Erythroblast (primary cell): ENCODE measurements at regions not wholly inside any gene's neighbourhood (a gene's known extent, or its start where the extent isn't known, plus 50 kb on each side); places are given as distances from the start of the nearest gene placed in this dataset.
"Not testable (repeated sequence)": the region's sequence is repeated elsewhere in the genome, so short reads cannot be mapped to it uniquely, and the experiment has no call there.

ENCODE experiments used
- DNase-seq, 2 experiments: peaks; one replicate each; lab custom pipeline; 2025; lab: John Stamatoyannopoulos, UW
- GATA1 ChIP-seq: IDR thresholded peaks from 2 replicates; pipeline ENCODE4 v1.6.1; 2011; ENCODE audit warnings: low read depth, mild to moderate bottlenecking, control low read depth, low read length, moderate library complexity
- POLR2A ChIP-seq: IDR thresholded peaks from 2 replicates; pipeline ENCODE4 v1.6.1; 2011; ENCODE audit warnings: mild to moderate bottlenecking, low read length

GRCh38 chr3:101124125-101124524 lies 130.9 kb upstream of the ABI3BP start:
- TF ChIP-seq POLR2A: no peak
- no peak for TF ChIP-seq GATA1
- no peak for DNase-seq

DNA sequence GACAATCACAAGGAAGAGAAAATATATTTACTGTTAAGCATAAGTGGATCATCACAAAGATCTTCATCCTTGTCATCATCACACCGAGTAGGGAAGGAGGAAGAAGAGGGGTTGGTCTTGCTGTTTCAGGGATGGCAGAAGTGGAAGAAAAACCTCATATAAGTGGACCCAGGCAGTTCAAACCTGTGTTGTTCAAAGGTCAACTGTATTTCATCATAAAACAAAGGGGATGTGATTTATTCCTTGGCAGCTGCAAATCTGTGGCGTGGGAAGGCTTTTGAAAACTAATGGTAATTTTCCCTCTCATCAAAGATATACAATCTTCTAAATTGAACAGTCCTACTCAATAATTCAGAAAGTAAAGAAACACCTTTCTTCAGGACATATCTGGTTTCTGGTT lies 129.9 kb upstream of the ABI3BP start:
- TF ChIP-seq GATA1 (no peak), POLR2A (no peak)
- no peak for DNase-seq

DNA sequence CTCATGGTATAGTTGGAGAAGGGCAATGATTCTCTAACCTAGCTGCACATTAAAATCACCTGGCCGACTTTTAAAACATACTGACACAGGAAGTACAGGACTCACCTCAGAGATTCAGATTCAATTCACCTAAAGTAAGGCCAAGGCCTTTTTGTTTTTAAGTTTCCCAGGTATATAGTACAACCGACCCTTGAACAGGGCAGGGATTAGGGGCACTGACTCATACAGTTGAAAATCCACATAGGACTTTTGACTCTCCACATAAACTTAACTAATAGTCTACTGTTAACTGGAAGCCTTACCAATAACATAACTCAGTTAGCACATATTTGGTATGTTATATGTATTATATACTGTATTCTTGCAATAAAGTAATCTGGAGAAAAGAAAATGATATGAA lies 129.5 kb upstream of the ABI3BP start:
- TF ChIP-seq GATA1 (no peak), POLR2A (no peak)
- no peak for DNase-seq

GRCh38 chr3:101120039-101120438 lies 126.8 kb upstream of the ABI3BP start:
- no peak for DNase-seq
- TF ChIP-seq GATA1 (no peak), POLR2A (no peak)

DNA sequence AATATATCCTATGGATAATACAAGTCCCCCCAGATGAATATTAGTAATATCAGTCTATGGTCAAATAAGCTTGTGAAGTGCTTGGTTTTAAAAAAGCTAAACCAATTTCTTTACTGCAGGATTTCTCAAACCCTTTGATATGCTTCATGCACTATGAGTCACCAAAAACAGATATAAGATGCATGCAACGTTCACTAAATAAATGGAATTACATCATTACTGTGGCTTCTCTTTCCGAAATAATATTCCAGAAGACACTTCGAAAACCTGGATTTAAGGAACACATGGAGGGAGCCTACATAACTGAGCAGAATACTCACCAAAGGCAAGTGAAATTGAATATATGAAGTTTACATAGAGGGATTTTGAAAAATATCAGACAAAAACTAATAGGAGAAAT lies 126.3 kb upstream of the ABI3BP start:
- no peak for DNase-seq
- TF ChIP-seq POLR2A (no peak), GATA1 (no peak)

DNA sequence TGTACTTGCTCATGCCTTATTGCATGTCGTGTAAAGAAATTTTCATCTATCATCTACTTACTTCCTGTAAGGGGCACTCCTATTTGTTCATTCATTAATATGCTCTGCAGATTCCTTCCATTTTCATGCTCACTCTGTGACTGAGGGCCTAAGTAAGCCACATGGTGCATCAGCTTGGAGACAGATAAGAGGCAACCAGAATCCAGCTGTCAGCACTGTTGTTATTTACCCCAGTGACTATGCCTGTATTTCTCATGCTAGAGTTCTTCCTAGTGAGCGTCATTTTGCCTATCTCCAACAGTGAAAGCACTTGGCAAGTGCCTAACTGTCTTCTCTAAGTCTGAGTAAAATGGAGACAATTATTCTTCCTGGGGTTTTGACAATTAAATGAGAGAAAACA lies 124.8 kb upstream of the ABI3BP start:
- TF ChIP-seq GATA1: no peak
- no peak for TF ChIP-seq POLR2A
- no peak for DNase-seq

GRCh38 chr3:101117465-101117864 lies 124.2 kb upstream of the ABI3BP start:
- no peak for DNase-seq
- TF ChIP-seq GATA1: no peak
- no peak for TF ChIP-seq POLR2A

- not testable (repeated sequence) for DNase-seq
Observed at GRCh38 chr3:101110295-101110694, 117.1 kb upstream of the ABI3BP start.

- no peak for DNase-seq
- TF ChIP-seq GATA1: no peak
- no peak for TF ChIP-seq POLR2A
Observed at GRCh38 chr3:101104321-101104720, 111.1 kb upstream of the ABI3BP start.

DNA sequence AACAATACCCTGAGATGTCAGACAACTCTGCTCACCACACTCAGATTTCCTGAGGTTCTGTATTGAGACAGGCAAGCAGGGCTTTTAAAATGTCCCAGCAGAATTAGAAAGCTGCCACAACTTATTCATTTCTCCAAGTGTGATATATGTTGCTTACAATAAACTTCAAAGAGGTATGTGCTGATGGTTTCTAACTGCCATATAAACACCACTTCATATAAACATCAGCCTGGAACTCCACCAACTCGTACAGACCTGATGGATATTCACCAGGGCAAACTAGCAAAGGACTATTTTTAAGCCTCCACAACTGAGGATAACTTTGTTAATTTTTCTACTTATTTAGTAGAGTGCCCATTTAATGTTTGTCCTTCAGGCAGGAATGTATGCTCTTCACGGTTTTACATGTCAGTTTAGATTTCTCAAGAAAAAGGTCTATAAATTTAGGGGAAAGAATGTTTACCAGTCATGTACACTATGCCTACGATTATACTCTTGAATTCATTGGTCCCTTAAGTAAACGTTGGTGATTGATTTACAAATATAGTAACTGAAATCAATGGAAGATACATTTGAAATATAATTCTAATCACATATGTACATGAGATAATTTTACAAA lies 109.6 kb upstream of the ABI3BP start:
- TF ChIP-seq GATA1: no peak
- no peak for TF ChIP-seq POLR2A
- no peak for DNase-seq

DNA sequence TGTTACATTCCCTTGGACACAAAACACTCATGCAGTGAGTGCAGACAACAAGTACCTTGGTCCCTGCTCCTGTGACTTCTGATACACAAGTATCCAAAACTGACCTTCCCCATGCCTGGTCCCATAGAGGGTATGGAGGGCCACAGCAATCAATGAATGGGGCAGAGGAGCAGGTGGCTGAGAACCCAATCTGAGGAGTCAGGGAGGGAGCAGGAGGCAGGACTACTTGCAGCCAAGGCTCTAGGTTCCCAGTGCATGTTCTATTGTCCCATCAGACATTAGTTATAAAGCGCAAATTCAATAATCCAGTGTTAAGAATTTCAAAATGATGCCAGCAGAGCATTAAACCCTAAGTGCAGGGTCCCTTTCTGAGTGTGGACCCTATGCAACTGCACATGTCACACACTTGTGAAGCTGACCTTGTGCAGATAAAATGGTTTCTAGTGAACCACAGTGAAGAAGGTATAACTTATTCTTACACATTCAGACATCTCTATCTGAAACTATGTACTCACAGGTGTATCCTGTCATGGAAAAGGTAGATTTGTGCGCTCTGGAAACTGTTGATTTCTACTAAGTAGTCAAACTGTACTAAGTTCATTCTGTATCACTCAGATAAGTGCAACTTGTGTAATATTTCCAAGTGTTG lies 107.3 kb upstream of the ABI3BP start:
- no peak for TF ChIP-seq POLR2A
- TF ChIP-seq GATA1: no peak
- no peak for DNase-seq

GRCh38 chr3:101099791-101100190 lies 106.6 kb upstream of the ABI3BP start:
- DNase-seq: no peak
- TF ChIP-seq GATA1 (no peak), POLR2A (no peak)

DNA sequence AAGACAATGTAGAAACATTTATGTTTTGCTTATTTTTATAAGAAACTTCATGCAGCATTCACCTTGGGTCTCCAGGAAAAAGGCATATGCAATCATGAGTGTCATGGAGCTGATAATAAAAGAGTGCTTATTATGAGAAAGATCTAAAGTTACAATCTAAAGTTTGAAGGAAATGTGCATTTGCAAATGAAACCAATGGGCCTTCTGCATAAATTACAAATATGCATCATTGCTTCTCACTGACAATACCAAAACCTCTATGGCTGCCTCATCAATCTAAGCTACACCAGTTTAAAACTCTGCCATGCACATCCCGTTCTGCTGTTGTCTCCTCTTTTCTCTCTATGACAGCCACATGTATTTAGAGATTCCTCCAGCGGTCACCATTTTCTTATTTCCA lies 103.2 kb upstream of the ABI3BP start:
- no peak for TF ChIP-seq GATA1
- TF ChIP-seq POLR2A: no peak
- no peak for DNase-seq

DNA sequence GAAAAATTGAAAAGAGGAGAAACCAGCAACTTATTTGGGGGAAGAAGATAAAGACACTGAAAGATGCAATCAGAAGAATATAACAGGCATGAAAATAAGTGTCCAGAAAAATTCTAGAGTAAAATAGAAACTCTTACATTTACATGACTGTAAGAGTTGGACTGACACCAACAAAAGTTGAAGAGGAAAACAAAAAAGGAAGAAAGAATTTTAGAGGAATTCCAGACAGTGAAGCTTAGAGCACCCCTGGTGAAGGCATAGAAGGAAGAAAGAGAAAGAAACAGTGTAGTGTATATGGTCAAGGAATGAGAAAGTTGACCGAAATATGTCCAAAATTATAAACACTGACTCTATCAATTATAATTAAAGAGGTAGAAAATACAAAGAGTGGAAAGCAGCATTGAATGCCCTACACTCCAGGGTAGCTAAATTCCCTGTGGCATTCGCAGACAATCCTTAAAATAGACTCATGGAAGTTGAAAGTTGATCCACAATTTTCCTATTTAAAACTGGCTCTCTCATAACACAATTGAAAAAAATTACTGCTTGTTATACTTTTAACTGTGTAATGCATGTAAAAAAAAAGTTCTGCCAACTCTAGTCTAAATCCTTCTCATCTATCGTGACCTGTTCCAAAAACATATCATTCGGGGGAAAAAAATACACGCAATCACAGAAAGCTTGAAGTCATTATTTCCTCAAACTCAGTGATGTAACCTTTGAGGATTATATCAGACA lies 102.6 kb upstream of the ABI3BP start:
- TF ChIP-seq GATA1: no peak
- TF ChIP-seq POLR2A: no peak
- no peak for DNase-seq
